HEK293T (cell line): ENCODE measurements at regions not wholly inside any gene's neighbourhood (a gene's known extent, or its start where the extent isn't known, plus 50 kb on each side); places are given as distances from the start of the nearest gene placed in this dataset.

Experiments used
- ELF4 ChIP-seq: fragments of 450-650 bp; IDR thresholded peaks from 2 replicates; pipeline ENCODE4 v1.6.1; 2017; ENCODE audit warnings: antibody characterized with exemption
- FOXM1 ChIP-seq: fragments of 450-650 bp; IDR thresholded peaks from 2 replicates; pipeline ENCODE4 v1.6.1; 2017; ENCODE audit warnings: mild to moderate bottlenecking, borderline replicate concordance
- LEF1 ChIP-seq: fragments of 450-650 bp; IDR thresholded peaks from 2 replicates; pipeline ENCODE4 v1.6.1; 2017; ENCODE audit warnings: mild to moderate bottlenecking, borderline replicate concordance
- TARDBP ChIP-seq: fragments of 450-650 bp; IDR thresholded peaks from 2 replicates; pipeline ENCODE4 v1.6.1; 2016

DNA sequence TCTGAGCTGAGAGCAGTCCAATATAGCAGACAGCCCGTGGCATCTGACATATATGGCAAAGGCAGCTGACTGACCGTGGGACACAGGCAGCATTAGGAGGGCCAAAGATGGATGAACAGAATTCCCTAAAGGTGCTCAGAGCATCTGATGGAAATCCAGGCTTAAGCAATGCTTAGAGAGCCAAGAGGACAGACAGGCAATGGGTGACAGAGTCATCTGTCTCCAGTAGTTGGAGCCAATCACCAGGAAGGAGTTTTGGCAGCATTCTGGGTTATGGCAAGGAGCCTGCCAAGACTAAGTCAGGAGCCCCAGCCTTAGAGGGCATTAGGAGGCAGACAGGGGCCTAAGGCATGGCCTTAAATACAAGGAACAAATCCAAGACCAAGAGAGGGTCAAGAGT lies 153.3 kb upstream of the USP9X start:
- TF ChIP-seq ELF4 (no peak), TARDBP (no peak), LEF1 (no peak), FOXM1 (no peak)
